GM06990 (cell line): ENCODE measurements at regions not wholly inside any gene's neighbourhood (a gene's known extent, or its start where the extent isn't known, plus 50 kb on each side); places are given as distances from the start of the nearest gene placed in this dataset.

Source experiments
- DNase-seq: peaks from one replicate; pipeline ENCODE4 v3.0.0-alpha.2; 2011; ENCODE audit not compliant: insufficient read length; ENCODE audit errors: extremely low read depth
- H3K27me3 ChIP-seq: replicated peaks from 2 replicates; pipeline ENCODE4 v1.6.0; 2011; ENCODE audit warnings: low read length; ENCODE audit not compliant: control insufficient read depth, insufficient read depth
- H3K36me3 ChIP-seq: 2 replicates; pipeline ENCODE4 v1.5.1; 2011; ENCODE audit warnings: low read length; ENCODE audit not compliant: control insufficient read depth, insufficient read depth
- H3K4me3 ChIP-seq: replicated peaks from 2 replicates; pipeline ENCODE4 v1.5.1; 2011; ENCODE audit warnings: low read depth, mild to moderate bottlenecking, control low read depth, low read length
- CTCF ChIP-seq: IDR thresholded peaks from 2 replicates; pipeline ENCODE4 v1.5.1; 2011; ENCODE audit warnings: low read length, control low read depth, mild to moderate bottlenecking, inconsistent platforms; ENCODE audit not compliant: insufficient read depth, poor library complexity, severe bottlenecking

DNA sequence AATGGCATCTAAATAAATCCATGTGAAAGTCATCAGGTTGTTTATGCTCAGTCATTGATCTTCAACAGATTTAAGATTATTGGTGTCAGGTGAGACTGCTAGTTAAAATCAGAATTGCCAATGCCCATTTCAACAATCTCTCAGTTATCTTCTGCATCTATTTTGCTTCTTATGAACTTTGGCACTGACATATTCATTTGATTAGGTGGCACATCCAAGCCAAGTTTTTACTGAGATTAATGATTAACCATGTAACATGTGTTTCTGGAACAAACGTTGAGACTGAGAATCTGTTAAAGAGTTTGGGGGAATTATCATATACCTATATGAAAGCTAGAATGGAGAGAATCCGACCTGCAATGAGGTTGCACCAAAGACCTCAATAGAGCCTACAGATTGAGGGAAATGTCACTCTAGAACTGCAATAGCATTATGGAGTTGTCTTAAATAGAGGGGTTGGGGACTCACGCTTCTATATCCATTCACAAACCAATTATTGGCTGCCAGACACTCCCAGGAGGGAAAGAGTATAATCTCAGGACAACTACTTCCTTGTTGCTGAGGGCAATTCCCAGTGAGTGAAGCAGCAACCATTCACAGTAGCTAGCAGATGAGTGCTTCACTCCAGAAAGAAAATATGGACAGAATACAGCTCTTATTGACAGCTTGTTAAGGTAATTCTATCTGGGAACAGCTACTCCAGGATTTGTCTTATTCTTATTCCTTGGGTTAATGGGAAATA is 891.3 kb downstream of the SQOR start:
- Histone ChIP-seq H3K27me3 (no peaks in the 10 kb centered on the region), H3K36me3 (no peaks in the 10 kb centered on the region), H3K4me3 (no peak overlapping the region)
- TF ChIP-seq CTCF, result no peak
- DNase-seq, result no peak

DNA sequence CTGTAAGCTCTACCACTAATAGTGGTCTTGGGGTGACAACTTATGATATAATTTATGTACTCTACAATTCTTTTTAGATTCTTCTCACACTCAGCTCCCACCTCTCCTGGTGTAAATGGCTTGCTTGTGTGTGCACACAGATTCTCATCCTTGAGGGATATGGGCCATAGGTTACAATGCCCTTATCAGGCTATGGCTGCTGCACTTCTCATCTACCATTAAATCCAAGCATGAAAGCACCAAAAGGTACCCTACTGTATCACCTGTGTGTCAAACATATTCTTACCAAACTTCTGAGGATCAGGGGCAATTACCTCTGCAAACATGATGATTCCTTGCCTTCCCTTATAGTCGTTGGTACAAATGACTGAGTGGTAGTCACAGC is 891.9 kb downstream of the SQOR start:
- no peaks in the 10 kb centered on the region for H3K36me3 ChIP-seq
- DNase-seq, result no peak
- H3K27me3 ChIP-seq, result no peaks in the 10 kb centered on the region
- no peak for TF ChIP-seq CTCF
- H3K4me3 ChIP-seq, result no peak overlapping the region

- H3K4me3 ChIP-seq, result no peak overlapping the region
- TF ChIP-seq CTCF, result no peak
- no peaks in the 10 kb centered on the region for H3K36me3 ChIP-seq
- no peaks in the 10 kb centered on the region for H3K27me3 ChIP-seq
- no peak for DNase-seq
Observed at GRCh38 chr15:46543626-46544025, 908.8 kb downstream of the SQOR start.

- TF ChIP-seq CTCF, result no peak
- Histone ChIP-seq H3K4me3 (no peak overlapping the region), H3K36me3 (no peaks in the 10 kb centered on the region), H3K27me3 (no peaks in the 10 kb centered on the region)
- no peak for DNase-seq
Observed at GRCh38 chr15:46548989-46549388, 914.2 kb downstream of the SQOR start.

- no peak for TF ChIP-seq CTCF
- no peaks in the 10 kb centered on the region for H3K36me3 ChIP-seq
- no peak for DNase-seq
Observed at GRCh38 chr15:46552316-46552715, 917.5 kb downstream of the SQOR start.

GRCh38 chr15:46555547-46555946 is 920.7 kb downstream of the SQOR start:
- DNase-seq, result no peak
- TF ChIP-seq CTCF, result no peak
- H3K27me3 ChIP-seq, result no peaks in the 10 kb centered on the region
- no peak overlapping the region for H3K4me3 ChIP-seq
- no peaks in the 10 kb centered on the region for H3K36me3 ChIP-seq

More at GRCh38 chr15:46552316-46552715, 917.5 kb downstream of the SQOR start:
- Histone ChIP-seq H3K27me3 (no peaks in the 10 kb centered on the region), H3K4me3 (no peak overlapping the region)
